Activated T-cell treated with anti-CD3 and anti-CD28 coated beads, Interleukin-2, amount 50 U/mL, for 1 hour (primary cell): ENCODE measurements at regions not wholly inside any gene's neighbourhood (a gene's known extent, or its start where the extent isn't known, plus 50 kb on each side); places are given as distances from the start of the nearest gene placed in this dataset.
"Not testable (repeated sequence)": the region's sequence is repeated elsewhere in the genome, so short reads cannot be mapped to it uniquely, and the experiment has no call there.

Experiments
- DNase-seq: peaks from one replicate; pipeline ENCODE4 v3.0.0-alpha.2; 2020

DNA sequence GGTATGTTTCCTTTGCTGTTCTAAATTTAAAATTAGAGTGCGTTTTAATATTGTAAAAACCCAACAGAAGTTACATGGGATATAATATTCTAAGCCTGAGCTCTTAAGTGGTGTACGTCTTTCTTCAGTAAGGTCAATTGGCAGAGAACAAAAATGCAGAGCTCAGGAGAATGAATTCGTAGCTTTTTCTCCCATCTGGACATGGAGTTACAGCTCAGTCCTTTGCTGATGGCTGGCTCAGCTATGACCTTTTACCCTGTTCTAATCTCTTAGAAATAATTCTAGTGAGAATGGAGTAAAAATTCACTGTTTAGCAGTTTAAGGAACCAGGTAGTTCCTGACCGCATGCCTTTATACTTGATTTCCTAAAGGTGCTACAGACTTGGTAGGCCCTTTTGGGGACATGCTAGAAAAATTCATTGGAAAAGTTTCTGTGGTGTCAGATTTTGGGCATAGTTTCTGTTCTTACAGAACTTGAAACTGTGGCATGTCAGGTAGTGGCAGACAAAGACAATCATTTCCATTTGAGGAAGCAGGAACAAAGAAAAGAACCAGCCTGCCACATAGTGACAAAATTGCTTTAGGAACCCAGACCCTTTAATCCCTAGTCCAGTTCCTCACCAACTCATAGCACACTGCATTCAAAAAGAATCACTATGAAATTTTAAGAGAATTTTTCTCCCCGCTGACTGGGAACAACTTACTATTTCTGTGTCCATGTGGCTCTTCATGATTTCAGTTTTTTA, 566.8 kb upstream of the ZNF804A start:
- DNase-seq: no peak

DNA sequence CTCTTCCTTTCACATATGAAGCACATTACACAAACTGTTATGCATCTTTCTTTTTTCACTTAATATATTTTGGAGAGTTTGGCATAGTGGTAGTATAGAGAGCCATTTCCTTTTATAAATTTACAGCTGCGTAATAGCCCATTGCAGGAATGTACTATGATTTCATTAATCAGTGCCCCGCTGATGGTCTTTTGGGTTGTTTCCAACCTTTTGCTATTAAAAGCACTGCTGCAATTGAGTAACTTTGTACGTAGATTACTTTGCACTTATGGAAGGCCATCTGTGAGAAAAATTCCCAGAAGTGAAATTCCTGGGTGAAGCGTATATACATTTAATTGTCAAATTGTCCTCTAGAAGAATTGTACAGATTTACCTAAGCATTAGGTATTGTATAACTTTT, 565.3 kb upstream of the ZNF804A start:
- no peak for DNase-seq

DNA sequence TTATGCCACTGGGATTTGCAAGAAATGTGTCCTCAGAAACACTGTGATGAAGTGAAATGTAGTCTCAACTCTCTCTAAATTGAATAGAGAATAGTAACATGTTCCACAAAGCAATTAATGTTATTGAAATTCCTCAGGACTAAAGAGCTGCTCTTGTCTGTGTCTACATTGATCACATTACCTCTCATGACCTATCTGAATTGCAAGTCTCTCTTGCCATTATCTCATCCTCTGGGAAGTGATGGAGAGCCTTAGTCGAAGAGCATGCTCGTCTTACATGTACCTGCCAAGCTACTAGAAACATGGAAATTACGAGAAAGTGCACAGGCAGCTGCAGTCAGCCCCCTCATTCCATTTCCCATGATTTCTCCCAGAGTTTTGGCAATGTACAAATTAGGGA, 561.1 kb upstream of the ZNF804A start:
- no peak for DNase-seq

DNA sequence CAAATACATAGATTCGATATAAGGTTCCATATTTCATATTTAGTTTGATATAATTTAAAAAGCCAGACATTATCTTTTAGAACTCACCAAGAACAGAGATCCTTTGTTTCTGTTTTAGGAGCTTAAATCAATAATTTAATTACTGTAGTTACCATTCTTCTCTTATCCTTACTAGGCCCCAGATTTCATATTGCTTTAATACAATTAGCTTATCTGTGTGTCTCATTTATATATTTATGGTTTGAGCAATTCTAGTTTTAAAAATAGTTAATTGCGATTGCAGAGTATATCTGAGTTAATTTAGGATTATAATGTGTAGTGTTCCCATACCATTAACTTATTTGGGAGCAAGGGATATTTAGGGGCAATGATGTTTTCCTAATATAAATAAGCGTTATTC, 558.8 kb upstream of the ZNF804A start:
- DNase-seq: no peak

DNA sequence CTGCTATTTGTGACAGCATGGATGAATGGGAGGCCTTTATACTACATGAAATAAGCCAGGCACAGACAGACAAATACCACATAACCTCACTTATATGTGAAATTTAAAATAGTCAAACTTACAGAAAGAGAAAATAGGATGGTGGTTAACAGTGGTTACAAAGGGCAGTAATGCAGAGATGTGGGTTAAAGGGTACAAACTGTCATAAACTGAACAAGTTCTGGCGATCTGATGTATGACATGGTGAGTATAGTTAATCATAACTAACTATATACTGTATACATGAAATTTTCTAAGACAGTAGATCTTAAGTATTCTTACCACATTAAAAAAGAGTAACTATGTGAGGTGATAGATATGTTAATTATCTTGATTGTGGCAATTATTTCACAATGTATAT, 558.1 kb upstream of the ZNF804A start:
- no peak for DNase-seq

DNA sequence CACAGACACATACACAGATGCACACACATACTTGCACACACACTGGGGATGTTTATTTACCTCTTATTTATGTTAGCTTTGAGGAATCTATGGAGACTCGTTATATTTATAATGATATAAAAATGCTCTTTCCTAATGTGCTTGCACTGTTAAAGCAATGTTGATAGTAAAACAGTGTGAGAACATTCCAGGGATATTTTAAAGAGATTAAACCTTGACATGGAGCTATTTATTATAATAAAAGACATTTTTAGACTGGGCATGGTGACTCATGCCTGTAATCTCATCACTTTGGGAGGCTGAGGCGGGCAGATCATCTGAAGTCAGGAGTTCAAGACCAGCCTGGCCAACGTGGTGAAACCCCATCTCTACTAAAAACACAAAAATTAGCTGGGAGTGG, 557.3 kb upstream of the ZNF804A start:
- DNase-seq: no peak

DNA sequence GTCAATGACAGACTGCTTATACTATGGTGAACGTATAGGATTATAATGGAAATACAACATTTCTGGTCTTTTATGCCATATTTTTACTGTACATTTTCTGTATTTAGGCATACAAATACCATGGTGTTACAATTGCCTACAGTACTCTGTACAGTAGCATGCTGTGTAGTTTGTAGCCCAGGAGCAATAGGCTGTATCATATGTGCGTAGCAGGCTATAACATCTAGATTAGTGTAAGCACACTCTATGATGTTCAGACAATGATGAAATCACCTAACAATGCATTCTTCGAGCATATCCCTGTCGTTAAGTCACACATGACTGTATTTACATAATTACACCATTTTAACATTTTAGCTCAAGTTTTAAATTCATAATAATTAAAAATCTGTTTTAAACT, 556.6 kb upstream of the ZNF804A start:
- no peak for DNase-seq

DNA sequence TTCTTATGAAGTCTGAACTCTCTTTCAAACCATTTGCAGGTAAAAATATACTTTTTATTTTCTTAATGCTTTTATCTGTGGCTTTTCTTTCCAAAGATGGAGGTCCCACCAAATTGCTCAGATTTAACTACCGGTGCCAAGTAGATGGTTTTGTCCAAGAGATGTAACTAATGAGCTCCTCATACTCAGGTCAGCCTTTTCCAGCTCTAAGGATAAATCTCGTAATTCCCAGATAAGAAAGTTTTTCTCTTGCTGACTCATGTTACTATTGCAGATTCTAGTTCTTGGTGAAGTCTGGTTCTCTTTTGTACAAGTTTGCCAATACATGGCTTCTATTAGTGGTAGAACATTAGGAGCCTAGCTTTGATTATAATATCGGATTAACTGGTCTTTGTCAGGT, 550.8 kb upstream of the ZNF804A start:
- DNase-seq: no peak

DNA sequence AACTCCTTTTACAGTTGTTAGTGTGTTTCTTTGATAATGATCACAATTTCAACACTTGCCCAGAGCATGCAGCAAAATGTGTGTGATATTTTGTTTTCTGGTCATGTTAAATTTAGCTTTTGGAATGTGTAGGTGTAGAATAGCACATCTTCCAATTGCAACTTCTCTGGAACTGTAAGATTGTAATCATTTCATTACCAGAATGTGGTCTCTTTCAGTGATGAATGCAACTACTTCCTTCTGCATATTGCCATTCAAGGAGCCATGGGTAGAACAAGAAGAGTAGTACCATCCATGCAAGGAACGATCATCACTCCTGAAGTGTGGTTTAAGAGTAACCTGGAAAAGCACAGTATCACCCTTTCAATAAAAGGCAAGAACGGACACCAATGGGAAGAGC, 548.8 kb upstream of the ZNF804A start:
- no peak for DNase-seq

DNA sequence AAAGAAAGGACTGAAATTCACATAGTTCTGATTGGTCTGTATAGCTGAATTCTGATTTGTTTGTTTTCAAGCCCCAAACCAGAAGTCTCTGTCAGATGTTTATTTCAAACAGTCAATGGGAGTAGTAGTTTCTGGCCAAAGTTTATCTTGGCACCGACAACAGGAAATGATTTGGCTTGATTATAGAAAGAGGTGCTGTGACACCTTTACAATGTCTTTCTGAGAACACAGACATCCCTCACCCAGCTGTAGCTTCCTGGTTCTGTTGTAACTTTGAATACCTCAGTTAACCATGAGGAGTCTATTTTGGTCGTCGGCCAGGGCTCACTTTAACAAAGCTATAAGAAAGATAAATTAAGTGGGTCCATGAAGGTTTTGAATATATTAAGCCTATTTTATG, 545.0 kb upstream of the ZNF804A start:
- DNase-seq: no peak

DNA sequence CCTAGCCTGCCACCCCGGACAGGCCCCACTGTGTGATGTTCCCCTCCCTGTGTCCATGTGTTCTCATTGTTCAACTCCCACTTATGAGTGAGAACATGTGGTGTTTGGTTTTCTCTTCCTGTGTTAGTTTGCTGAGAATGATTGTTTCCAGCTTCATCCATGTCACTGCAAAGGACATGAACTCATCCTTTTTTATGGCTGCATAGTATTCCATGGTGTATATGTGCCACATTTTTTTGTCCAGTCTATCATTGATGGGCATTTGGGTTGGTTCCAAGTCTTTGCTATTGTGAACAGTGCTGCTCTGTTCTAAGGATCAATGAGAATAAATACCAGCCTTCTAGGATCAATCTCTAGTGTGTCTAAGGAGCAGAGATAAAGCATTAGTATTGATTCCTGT, 543.9 kb upstream of the ZNF804A start:
- DNase-seq: not testable (repeated sequence)

DNA sequence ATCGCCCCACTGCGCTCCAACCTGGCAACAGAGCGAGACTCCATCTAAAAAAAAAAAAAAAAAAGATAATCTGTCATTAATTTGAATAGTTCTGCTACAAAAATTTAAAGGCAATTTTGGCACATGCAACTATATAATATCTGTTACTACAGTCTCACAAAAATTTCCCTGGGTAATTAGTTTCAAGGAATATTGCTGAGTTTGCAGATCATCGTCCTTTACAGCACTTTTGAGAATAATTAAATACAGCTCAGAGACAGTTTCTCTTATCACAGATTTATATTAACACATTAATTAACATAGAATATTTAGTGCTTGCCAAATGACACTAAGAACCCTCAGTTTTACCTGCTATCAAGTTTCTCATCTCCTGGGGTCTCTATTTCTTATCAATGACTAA, 540.4 kb upstream of the ZNF804A start:
- no peak for DNase-seq

DNA sequence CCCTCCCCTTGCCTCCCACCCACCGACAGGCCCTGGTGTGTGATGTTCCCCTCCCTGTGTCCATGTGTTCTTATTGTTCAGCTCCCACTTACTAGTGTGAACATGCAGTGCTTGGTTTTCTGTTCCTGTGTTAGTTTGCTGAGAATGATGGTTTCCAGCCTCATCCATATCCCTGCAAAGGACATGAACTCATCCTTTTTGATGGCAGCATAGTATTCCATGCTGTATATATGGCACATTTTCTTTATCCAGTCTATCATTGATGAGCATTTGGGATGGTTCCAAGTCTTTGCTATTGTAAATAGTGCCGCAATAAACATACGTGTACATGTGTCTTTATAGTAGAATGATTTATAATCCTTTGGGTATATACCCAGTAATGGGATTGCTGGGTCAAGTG, 538.1 kb upstream of the ZNF804A start:
- DNase-seq: not testable (repeated sequence)

DNA sequence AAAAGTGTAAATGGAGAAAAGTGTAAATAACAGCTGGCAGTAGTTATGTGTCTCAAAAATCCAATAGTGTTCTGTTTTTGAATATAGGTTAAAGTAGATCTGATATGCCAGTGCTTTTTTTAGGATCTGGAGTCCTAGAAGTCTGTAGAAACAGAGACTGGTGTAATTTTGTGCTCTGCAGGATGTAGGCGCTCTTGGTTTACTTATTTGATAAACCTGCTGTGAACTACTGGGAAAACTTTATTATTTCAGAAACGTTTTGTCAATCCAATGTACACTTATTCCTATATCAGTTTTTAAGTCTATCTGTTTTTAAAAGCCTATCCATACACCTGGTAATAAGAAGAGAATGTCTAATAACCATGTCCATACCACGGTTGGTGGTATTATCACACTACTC, 530.8 kb upstream of the ZNF804A start:
- no peak for DNase-seq

DNA sequence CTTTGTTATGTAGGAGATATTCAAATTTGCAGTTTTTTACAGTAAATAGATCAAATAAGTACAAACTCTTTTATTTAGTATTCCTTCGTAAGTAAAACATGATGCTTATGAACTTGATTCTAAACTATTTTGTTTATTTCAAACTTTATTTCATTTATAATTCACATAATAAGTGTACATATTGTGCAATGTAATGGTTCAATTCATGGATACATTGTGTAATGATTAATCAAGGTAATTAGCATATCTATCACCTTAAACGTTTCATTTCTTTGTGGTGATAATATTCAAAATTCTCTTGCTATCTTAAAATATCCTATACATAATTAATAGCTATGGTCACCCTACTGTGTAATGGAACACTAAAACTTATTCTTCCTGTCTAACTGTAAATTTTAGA, 525.9 kb upstream of the ZNF804A start:
- DNase-seq: no peak

DNA sequence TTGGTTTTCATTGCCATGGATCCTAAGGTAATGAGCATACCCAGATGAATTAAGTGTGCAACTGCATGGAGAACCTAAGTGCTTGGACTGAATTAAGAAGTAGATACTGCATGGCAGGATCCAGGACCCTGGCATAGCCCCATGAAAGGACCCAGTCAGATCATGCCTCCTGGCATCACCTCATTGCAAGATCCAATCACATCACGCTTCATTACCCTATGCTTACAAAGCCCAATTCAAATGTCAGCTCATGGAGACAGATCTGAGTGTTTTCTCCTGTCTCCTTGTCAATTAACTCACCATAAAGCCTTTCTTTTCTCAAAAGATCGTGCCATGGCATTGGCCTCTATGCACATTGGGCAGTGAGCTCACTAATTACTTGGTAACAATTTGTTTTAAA, 519.8 kb upstream of the ZNF804A start:
- DNase-seq: no peak

DNA sequence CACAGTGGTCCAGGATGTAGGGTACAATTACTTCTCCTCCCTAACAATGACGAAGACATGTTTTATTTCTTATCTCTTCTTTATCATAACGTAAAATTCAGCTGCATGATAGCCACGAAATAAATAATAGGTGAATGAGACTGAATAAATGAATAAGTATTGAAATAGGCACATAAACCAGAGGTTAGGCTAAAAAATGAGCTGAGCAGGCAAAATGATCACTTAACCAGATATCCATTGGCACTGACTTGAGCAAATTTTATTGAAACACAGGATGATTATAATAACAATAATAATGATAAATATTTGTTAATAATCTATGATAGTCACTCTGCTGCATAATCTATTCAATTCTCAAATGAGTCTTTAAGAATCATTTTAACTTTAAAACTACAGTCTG, 506.9 kb upstream of the ZNF804A start:
- DNase-seq: no peak

DNA sequence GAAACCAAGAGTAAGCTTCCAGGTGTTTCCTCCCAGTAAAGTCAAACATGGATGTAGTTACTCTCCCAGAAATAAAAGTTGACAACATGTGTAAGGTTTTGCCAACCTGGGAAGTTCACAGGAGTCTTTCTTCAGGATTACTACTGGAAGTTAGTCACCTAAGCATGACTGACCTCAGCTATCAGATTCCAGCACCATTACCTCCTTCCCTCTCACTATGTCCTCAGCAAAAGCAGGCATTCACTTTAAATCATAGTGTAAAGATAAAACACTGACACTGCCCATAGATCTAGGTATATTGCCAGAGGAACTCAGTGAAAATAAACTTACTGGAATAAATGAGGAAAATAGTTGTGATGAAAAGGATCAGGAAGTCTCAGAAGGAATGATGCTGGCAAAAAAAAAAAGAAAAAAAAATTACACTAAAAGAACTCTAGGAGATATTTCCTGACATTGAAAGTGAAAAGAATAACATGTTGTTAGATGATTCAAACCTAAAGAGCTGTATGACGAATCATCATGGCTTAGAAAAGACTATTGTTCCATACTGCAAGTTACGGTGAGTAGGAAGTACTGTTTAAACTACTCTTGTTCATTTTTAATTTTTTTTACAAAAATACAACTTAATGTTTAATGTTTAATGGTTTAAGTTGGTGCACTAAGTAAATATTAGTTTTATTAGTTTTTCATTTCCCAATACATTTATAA, 484.5 kb upstream of the ZNF804A start:
- no peak for DNase-seq

DNA sequence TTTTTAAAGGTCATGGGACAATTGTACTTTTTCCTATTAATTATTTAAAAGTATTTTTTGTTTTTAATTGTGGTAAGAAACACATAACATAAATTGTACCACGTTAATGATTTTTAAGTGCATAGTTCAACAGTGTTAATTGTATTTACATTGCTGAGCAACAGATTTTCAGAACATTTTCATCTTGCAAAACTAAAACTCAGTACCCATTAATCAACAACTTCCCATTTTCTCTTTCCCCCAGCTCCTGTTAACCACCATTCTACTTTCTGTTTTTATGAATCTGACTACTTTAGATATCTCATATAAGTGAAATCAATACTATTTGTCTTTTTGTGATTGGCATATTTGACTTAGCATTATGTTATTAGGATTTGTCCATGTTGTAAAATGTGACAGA, 483.9 kb upstream of the ZNF804A start:
- no peak for DNase-seq

DNA sequence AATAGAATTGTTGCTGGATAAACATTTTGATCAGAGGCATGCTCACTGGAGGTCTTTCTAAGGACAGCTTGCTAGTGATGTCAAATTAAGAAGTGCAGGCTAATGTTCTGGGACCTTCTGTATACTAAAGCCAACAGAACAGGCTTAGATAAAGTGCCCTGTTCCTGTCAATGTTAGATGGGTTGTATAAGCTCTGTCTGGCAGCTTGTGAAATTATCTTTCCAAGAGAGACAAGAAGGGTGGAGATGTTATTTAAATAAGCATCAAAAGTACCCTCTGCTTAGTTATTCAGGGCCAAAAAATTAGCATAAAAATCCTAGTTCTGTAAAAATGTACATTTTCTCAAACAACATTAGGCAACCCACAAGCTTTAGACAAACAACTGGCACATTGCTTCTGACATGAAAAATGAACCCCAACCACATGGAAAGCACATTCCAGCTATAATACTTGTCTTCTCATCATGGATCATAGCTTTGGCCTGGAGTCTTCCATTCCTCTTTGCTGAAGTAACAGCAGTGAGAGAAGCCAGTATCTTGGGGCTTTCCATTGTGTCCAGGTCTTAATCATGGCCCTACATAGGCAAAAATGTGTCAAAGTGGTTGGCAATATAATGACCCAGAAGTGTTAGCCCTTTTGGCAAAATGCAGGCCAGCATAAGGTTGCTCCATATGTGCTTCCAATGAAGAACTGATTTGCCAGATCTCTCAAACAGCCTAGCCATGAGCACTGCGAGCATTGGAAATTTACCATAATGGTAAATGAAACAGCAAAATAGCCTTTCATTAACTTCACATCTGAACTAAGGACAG, 478.1 kb upstream of the ZNF804A start:
- no peak for DNase-seq

DNA sequence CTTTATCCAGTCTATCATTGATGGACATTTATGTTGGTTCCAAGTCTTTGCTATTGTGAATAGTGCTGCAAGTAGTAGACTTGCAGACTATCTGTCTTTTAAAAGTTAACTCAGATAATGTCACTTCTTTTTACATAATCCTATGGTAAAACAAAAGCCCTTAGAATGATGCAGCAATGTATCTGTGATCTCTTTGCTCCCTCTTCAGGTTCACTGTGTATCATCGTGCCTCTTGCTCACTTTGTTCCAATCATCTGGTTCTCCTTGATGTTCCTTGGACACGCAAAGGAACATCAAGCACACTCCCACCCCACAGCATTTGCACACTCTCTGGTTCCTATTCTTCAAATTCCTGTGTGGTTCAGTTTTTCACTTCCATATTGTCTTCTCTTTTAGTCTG, 472.5 kb upstream of the ZNF804A start:
- no peak for DNase-seq

DNA sequence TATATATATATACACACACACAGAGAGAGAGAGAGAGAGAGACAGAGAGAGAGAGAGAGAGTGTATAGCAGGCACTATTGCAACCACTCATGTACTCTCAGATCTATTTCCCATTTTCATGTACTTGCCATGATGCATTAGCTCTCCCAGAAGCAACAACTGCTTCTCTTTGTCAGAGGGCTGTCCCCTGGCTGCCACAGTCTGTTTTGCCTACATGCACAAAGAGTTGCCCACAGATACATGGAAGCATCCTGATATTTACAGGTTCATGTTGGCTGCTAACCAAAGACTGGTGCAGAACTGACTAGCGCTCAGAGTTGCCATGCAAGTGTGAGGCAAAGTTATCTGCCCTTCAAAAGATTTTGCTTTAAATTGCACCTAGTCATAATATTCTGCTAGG, 469.3 kb upstream of the ZNF804A start:
- DNase-seq: no peak

DNA sequence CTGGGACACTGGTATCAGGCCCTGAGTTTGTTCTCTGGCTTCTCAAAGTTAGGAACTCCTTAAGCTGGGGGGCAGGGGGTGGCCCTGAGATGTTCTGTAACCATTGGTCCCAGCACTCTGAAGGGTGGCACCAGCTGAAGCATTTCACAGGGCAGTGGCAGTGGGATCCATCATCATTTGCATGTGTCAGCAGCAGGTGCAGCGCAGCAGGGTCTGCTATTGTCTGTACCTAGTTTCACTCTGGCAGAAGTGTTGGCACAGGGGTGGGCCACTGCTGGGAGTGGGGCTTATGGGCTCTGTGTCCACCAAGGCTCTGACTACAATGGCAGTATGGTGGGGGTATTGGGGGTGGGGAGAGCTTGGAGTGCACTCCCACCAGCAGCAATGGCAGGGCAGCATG, 460.4 kb upstream of the ZNF804A start:
- no peak for DNase-seq

DNA sequence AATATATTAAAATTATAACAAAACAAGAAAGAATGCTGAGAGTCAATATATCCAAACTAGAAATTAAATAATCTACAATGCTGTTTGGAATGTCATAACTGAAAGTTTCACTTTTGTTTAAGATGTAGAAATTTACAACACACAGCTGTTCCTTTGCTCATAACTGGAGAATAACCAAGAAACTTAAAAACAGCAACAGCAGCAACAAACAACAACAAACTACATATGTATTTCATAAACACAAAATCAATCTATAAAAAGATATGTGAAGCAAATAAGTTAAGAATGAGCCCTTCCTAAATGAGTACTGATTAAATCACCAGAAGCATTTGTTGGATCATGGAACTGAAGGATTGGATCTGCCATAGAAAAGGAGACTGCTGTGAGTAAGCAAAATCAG, 456.5 kb upstream of the ZNF804A start:
- DNase-seq: no peak
